ENCODE measurements at regions not wholly inside any gene's neighbourhood (a gene's known extent, or its start where the extent isn't known, plus 50 kb on each side); places are given as distances from the start of the nearest gene placed in this dataset.

GRCh38 chr4:163582703-163583102 lies 88.2 kb downstream of the TMA16 start:
- DNase-seq (ENCODE audit: extremely low read depth, low read depth, low spot score): no peak

- DNase-seq (ENCODE audit: extremely low read depth, low read depth, low spot score): no peak
These were observed 93.4 kb downstream of the TMA16 start for GRCh38 chr4:163587867-163588266.

GRCh38 chr4:163588532-163588931 lies 94.0 kb downstream of the TMA16 start:
- DNase-seq (ENCODE audit: extremely low read depth, low read depth, low spot score): no peak

DNA sequence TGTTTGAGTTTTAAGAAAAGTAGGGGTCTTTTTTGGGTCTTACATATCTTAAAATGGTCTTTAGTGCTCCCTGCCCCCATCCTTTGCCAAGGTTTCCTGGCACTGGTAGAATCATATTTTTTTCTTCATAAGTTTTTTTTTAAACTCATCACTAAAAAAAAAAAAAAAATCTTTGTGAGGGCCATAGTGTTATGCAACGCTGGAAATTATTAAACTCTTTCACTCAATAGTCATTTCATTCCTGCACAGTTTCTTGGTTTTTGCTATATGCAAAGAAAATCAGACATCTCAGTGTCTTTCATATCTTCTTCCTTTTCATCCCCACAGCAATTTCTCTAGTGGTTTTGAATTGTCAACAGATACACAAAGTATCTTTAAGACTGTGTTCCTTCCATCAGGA lies 95.6 kb downstream of the TMA16 start:
- DNase-seq (ENCODE audit: extremely low read depth, low read depth, low spot score): no peak

DNA sequence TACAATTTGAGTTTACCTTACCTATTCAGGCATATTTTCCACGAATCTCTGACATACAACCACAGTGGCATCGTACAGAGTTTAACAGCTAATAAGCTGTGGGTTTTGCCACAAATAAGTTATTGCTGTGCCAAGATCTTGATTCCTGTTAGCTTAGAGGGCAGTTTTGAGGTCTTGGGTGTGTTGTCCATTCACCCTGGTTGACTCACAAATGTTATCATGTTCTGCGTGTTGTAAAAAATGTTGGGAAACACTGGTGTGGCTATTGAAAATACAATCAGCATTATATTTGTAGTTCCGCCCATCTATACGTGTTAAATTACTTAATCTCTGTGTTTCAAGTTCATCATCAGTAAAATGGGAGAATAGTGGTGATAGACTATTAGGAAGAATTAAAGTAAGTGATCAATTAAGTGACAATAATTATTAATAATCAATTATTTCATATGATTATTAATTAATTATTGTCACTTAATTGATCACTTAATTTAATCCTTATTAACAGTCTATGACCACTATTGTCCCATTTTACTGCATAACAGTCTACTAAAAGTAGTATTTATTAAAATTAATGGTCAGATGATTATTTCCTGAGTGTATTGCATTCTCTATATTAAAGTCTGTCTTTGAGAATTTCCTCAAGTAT lies 96.3 kb downstream of the TMA16 start:
- DNase-seq (ENCODE audit: extremely low read depth, low read depth, low spot score): no peak

DNA sequence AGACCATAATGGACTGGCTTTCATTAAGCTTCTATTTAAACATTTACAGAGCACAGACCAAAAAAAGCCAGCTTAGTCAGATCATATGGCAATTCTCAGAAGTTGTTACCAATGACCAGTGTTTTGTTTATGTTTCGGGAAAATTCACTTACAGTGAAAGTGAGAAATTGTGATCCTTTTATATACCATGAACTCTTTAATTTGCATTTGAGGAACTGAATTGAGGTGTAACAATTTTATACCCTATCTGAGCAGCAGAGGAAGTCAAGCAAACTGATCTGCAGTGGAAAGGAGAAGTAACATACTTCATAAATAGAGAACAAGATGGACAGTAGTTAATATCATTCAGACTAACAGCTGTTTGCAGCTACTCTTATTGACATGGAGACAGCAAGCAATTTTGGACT lies 97.1 kb downstream of the TMA16 start:
- no peak for DNase-seq (ENCODE audit: extremely low read depth, low read depth, low spot score)

DNA sequence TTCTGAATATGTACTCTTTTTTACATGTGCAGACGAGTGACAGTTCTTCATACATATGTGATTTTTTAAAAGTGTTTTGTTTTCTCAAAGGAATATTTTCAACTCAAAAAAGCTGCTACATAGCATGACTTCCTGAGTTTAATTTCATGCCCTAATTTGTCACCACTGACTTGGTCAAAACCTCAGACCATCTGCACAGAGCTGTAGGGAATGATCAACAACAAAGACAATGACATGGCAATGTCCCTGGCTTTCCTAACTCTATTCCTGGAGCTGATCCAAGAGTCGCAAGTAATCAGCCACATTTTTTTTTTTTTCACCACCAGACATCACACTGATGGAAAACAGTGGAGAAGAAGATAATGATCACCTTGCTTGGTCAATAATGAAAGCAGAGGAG lies 97.7 kb downstream of the TMA16 start:
- DNase-seq (ENCODE audit: extremely low read depth, low read depth, low spot score): no peak

- DNase-seq (ENCODE audit: extremely low read depth, low read depth, low spot score): no peak
These were observed 101.1 kb downstream of the TMA16 start for GRCh38 chr4:163595580-163595979.

- DNase-seq (ENCODE audit: extremely low read depth, low read depth, low spot score): no peak
These were observed 103.5 kb downstream of the TMA16 start for GRCh38 chr4:163598028-163598427.

- no peak for DNase-seq (ENCODE audit: extremely low read depth, low read depth, low spot score)
These were observed 104.0 kb downstream of the TMA16 start for GRCh38 chr4:163598489-163598888.

DNA sequence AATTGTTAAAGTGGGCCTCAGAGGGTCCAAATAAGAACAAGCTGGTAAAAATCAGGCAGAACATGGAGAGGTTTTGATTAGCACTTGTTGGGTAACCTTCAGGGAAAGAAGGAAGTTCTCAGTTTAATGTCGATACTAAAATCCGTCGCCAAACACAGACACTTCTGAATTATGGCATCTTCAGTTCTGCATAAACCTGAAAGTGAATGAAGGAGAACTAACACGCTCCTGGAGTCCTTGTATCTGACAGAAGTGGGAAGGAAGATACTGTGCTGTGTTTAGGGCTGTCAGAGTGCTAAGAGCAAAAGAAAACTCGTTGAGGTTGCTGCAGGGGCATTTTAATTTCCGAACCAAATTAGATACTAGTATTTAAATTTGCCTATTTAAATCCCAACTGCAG lies 106.2 kb downstream of the TMA16 start:
- DNase-seq (ENCODE audit: extremely low read depth, low read depth, low spot score): no peak

DNA sequence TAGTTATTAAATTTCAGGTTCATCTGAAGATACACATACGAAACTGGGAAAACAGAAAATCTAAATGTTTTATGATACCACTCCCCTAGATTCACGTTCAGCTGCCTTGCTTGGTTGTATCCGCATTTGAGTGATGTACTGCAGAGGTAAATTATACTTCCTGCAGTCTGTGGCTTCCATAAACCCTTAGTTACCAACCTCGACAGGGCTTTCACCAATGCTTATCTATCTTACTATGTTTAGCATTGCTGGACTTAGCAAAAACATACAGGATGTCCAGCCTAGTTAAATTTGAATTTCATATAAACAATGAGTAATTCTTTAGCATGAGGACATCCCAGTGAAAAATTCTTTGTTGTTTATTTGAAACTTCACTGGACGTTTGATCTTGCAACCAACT lies 108.8 kb downstream of the TMA16 start:
- DNase-seq (ENCODE audit: extremely low read depth, low read depth, low spot score): no peak

DNA sequence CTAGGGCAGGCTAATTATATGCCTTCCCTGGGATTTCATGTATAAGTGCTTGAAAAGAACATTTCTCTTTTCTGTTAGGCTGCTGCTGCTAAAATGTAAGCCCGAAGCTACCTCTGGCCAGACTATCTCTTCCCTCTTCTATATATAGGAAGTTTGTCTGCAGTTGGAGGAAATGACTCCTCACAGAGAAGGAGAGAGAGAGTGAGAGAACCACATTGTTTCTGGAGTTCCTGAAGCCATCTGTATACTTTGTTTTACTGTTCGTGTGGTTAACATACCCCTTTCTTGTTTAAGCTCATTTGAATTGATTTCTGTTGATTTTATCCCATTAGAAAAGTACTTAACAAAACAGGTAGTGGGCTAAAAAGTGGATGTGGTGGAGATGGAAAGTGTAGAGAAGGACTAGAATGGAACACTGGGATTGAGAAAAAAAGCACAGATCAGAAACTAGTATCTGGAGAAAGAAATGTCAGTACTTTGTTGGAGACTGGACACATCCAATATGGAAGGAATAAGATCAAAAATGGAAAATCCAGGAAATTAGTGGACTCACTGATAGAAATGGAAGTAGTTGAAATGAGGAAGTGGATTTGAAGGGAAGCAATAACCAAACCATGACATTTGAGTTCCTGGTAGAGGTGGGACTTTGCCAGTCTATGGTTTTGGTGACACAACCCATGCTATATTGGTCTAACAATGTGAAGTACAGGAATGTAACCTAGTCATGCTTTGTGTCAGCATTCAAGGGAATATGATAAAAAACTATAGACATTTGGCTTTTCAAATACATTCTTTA lies 112.6 kb downstream of the TMA16 start:
- no peak for DNase-seq (ENCODE audit: extremely low read depth, low read depth, low spot score)

GRCh38 chr4:163609019-163609418 lies 114.5 kb downstream of the TMA16 start:
- DNase-seq (ENCODE audit: extremely low read depth, low read depth, low spot score): no peak

DNA sequence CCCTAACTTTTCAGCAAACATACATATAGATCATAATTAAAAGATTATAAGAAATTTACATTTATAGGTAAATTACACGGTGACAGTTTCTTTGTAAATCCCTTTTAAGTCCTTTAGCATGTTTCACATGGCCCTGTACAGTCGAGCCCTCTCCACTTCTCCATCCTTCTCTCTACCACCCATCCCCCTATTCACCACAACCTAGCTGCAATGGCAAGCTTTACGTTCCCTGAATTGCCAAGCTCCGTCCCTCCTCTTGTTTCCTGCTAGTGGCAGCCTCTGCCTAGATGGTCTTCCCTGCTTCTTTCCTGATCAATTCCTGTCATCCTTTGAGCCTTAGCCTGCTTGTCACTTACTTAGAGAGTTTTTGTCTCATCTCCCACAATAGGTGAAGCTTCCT lies 116.2 kb downstream of the TMA16 start:
- DNase-seq (ENCODE audit: extremely low read depth, low read depth, low spot score): no peak

DNA sequence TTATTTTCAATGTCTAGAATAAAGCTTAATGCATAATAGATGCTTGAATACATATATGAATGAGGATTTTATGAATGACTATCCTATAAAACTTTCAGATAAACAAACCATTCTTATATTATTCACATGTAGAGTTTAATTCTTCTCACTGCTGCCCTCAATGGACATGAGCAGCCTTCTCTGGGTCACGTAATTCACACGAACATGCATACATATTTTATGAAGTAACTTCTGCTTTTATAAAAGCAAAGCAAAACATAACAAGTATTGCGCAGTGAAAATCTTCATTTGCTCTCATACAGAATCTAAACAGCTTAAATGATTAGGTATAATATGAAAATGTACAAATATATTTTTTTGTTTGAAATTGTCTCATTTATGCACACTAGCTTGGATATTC lies 116.7 kb downstream of the TMA16 start:
- no peak for DNase-seq (ENCODE audit: extremely low read depth, low read depth, low spot score)

GRCh38 chr4:163611784-163612445 lies 117.4 kb downstream of the TMA16 start:
- DNase-seq (ENCODE audit: extremely low read depth, low read depth, low spot score): no peak

DNA sequence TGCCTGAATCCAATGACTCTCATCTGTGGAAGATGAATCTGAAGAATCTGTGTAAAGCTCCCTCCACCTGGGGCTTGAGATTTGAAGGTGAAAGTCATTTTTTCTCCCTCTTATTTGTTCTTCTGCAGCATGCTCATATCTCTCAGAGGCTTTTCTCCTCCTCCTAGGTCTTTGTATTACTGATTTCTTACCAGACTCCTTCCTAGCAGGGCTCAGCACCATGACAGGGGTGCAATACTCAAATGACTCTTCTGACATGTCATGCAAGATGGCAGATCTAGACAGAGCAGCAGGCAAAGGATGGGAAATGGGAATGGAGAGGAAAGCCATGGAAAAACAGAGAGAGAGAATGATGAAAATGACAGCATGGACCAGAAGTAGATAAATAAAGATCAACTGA lies 118.3 kb downstream of the TMA16 start:
- no peak for DNase-seq (ENCODE audit: extremely low read depth, low read depth, low spot score)

- no peak for DNase-seq (ENCODE audit: extremely low read depth, low read depth, low spot score)
These were observed 118.9 kb downstream of the TMA16 start for GRCh38 chr4:163613383-163613782.

- DNase-seq (ENCODE audit: extremely low read depth, low read depth, low spot score): no peak
These were observed 120.4 kb downstream of the TMA16 start for GRCh38 chr4:163614866-163615265.

GRCh38 chr4:163618845-163619244 lies 124.4 kb downstream of the TMA16 start:
- DNase-seq (ENCODE audit: extremely low read depth, low read depth, low spot score): no peak

DNA sequence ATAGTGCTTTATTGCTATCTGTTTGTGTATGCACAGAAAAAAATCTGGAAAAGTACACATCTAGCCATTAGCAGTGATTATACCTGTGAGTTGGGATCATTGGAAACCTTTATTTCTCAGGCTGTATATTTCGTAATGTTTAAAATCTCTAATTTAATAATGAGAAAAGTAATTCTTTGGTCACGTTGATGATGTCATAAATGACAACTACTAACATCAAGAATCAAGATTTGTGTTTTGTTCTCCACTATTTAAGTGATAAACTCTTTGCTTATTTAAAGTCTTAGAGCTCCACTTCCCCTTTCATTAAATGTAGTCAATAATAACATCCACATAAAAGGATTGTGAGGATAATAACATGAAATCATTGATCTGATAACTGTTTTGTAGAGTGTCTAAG lies 126.2 kb downstream of the TMA16 start:
- DNase-seq (ENCODE audit: extremely low read depth, low read depth, low spot score): no peak

All from glomerular endothelial cell (primary cell).